ENCODE measurements at regions not wholly inside any gene's neighbourhood (a gene's known extent, or its start where the extent isn't known, plus 50 kb on each side); places are given as distances from the start of the nearest gene placed in this dataset.

- no peak for TF ChIP-seq POLR2A (IDR thresholded peaks at IDR 0.05)
- no peak for TF ChIP-seq CTCF (IDR thresholded peaks at IDR 0.05)
- intact Hi-C loops (cut with DNase I; ENCODE audit: low total_unique reads) = no loop called here
- 56 to 60% methylated on average over 4 of the region's 4 CpGs for WGBS, 2 donors
Observed at GRCh38 chr10:53127686-53128085, 355.1 kb upstream of the MBL2 start.

GRCh38 chr10:53123311-53123710 is 350.7 kb upstream of the MBL2 start:
- no peak for DNase-seq (ENCODE audit: low spot score in 2 of 2)
- TF ChIP-seq CTCF (IDR thresholded peaks at IDR 0.05) = no peak
- TF ChIP-seq POLR2A (IDR thresholded peaks at IDR 0.05) = no peak
- intact Hi-C loops (cut with DNase I; ENCODE audit: low total_unique reads) = no loop called here
- no peak overlapping the region for H3K4me3 ChIP-seq (ENCODE audit: low read depth, poor library complexity, severe bottlenecking)
- 59 to 60% methylated on average over 4 of the region's 4 CpGs for WGBS, 2 donors

More at GRCh38 chr10:53127686-53128085, 355.1 kb upstream of the MBL2 start:
- H3K4me3 ChIP-seq (ENCODE audit: low read depth, poor library complexity, severe bottlenecking) = no peak overlapping the region
- DNase-seq (ENCODE audit: low spot score in 2 of 2) = no peak

- DNase-seq (ENCODE audit: low spot score in 2 of 2) = no peak
- H3K4me3 ChIP-seq (ENCODE audit: low read depth, poor library complexity, severe bottlenecking) = no peak overlapping the region
- no peak for TF ChIP-seq CTCF (IDR thresholded peaks at IDR 0.05)
- TF ChIP-seq POLR2A (IDR thresholded peaks at IDR 0.05) = no peak
- 43 to 51% methylated on average over 4 of the region's 4 CpGs for WGBS, 2 donors
- intact Hi-C loops (cut with DNase I; ENCODE audit: low total_unique reads) = no loop called here
Observed at GRCh38 chr10:53122281-53122680, 349.7 kb upstream of the MBL2 start.

GRCh38 chr10:53115660-53116059 is 343.1 kb upstream of the MBL2 start:
- DNase-seq (ENCODE audit: low spot score in 2 of 2) = no peak
- intact Hi-C loops (cut with DNase I; ENCODE audit: low total_unique reads) = no loop called here
- WGBS, 2 donors = 90 to 91% methylated on average over 2 of the region's 2 CpGs
- H3K4me3 ChIP-seq (ENCODE audit: low read depth, poor library complexity, severe bottlenecking) = no peak overlapping the region
- TF ChIP-seq CTCF (IDR thresholded peaks at IDR 0.05) = no peak
- no peak for TF ChIP-seq POLR2A (IDR thresholded peaks at IDR 0.05)

GRCh38 chr10:53111529-53111928 is 338.9 kb upstream of the MBL2 start:
- TF ChIP-seq CTCF (IDR thresholded peaks at IDR 0.05) (no peak), POLR2A (IDR thresholded peaks at IDR 0.05) (no peak)
- DNase-seq (ENCODE audit: low spot score in 2 of 2) = no peak
- H3K4me3 ChIP-seq (ENCODE audit: low read depth, poor library complexity, severe bottlenecking) = no peak overlapping the region
- intact Hi-C loops (cut with DNase I; ENCODE audit: low total_unique reads) = no loop called here
- WGBS, 2 donors = 56 to 62% methylated on average over 5 of the region's 5 CpGs

GRCh38 chr10:53109320-53109719 is 336.7 kb upstream of the MBL2 start:
- intact Hi-C loops (cut with DNase I; ENCODE audit: low total_unique reads) = no loop called here
- H3K4me3 ChIP-seq (ENCODE audit: low read depth, poor library complexity, severe bottlenecking) = no peak overlapping the region
- TF ChIP-seq CTCF (IDR thresholded peaks at IDR 0.05) (no peak), POLR2A (IDR thresholded peaks at IDR 0.05) (no peak)
- DNase-seq (ENCODE audit: low spot score in 2 of 2) = no peak
- 43 to 52% methylated on average over 2 of the region's 2 CpGs for WGBS, 2 donors
